Kidney (tissue), 13 donors: ENCODE measurements at regions not wholly inside any gene's neighbourhood (a gene's known extent, or its start where the extent isn't known, plus 50 kb on each side); places are given as distances from the start of the nearest gene placed in this dataset.

Experiments used
- DNase-seq, 5 donors: peaks; one replicate each; pipeline ENCODE4 v3.0.0-alpha.2; 2013 to 2020
- FAIRE-seq: peaks from 2 replicates; lab custom pipeline; 2012; peaks lifted over from hg19 to GRCh38; lab: Jason Lieb, UNC
- H3K27ac ChIP-seq, 2 donors: one replicate each; pipeline ENCODE4 v1.7.0; 2013; ENCODE audit warnings: low read depth in 2 of 2, low read length in 2 of 2, inconsistent platforms in 1 of 2
- H3K27me3 ChIP-seq: one replicate; pipeline ENCODE4 v1.7.1; 2013; ENCODE audit warnings: low read length, inconsistent platforms; ENCODE audit not compliant: control insufficient read depth, insufficient read depth
- H3K36me3 ChIP-seq, 3 donors: one replicate each; pipeline versions ENCODE4 v1.7.0 to v1.7.1; 2013; ENCODE audit warnings: low read length in 3 of 3, control low read depth in 1 of 3, inconsistent platforms in 1 of 3; ENCODE audit not compliant: insufficient read depth in 3 of 3, control insufficient read depth in 2 of 3
- H3K4me1 ChIP-seq, 3 donors: one replicate each; pipeline versions ENCODE4 v1.7.0 to v1.7.1; 2013; ENCODE audit warnings: low read length in 3 of 3, inconsistent platforms in 1 of 3, low read depth in 1 of 3; ENCODE audit not compliant: control insufficient read depth in 2 of 3, insufficient read depth in 2 of 3
- H3K4me3 ChIP-seq, 3 donors: one replicate each; pipeline versions ENCODE4 v1.7.0 to v1.8.1; 2013; ENCODE audit warnings: low read length in 3 of 3, control low read depth in 1 of 3, inconsistent platforms in 1 of 3
- H3K9ac ChIP-seq, 3 donors: one replicate each; pipeline versions ENCODE4 v1.7.0 to v1.7.1; 2013; ENCODE audit warnings: low read length in 3 of 3, control low read depth in 1 of 3, inconsistent platforms in 1 of 3
- H3K9me3 ChIP-seq, 3 donors: one replicate each; pipeline versions ENCODE4 v1.7.0 to v1.7.1; 2013; ENCODE audit warnings: low read length in 3 of 3, control low read depth in 1 of 3, inconsistent platforms in 1 of 3; ENCODE audit not compliant: control insufficient read depth in 2 of 3, insufficient read depth in 1 of 3
- intact Hi-C: fragments of 100-400 bp; cut with DNase I; formaldehyde crosslinking; loops from one replicate; pipeline ENCODE4 v1.11.1; 2022
- TF ChIP-seq, protein P1 (sequence below): IDR thresholded peaks from 3 replicates; pipeline ENCODE4 v1.5.1; 2012; ENCODE audit warnings: mild to moderate bottlenecking, moderate library complexity, borderline replicate concordance; ENCODE audit not compliant: insufficient read depth; ENCODE audit errors: extremely low read depth
- donor health status: control.
- donor health status: control.
- donor health status: control.
- donor health status: control.
- donor health status: control.
- donor health status: DM: yes; HTN: yes; CAD: no.
- donor health status: Normal renal cell carcinoma (clear cell type).

GRCh38 chr3:3701949-3702348 lies 97.3 kb upstream of the LRRN1 start:
- intact Hi-C loops: no loop called here
- FAIRE-seq (no peak), DNase-seq (no peak)
- H3K9me3 ChIP-seq: no peaks in the 10 kb centered on the region
- no peak overlapping the region for H3K4me3 ChIP-seq
- H3K36me3 ChIP-seq: no peaks in the 10 kb centered on the region
- H3K27ac ChIP-seq: no peak overlapping the region
- TF ChIP-seq, protein P1, sequence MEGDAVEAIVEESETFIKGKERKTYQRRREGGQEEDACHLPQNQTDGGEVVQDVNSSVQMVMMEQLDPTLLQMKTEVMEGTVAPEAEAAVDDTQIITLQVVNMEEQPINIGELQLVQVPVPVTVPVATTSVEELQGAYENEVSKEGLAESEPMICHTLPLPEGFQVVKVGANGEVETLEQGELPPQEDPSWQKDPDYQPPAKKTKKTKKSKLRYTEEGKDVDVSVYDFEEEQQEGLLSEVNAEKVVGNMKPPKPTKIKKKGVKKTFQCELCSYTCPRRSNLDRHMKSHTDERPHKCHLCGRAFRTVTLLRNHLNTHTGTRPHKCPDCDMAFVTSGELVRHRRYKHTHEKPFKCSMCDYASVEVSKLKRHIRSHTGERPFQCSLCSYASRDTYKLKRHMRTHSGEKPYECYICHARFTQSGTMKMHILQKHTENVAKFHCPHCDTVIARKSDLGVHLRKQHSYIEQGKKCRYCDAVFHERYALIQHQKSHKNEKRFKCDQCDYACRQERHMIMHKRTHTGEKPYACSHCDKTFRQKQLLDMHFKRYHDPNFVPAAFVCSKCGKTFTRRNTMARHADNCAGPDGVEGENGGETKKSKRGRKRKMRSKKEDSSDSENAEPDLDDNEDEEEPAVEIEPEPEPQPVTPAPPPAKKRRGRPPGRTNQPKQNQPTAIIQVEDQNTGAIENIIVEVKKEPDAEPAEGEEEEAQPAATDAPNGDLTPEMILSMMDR: no peak
- no peaks in the 10 kb centered on the region for H3K4me1 ChIP-seq
- H3K9ac ChIP-seq: no peak overlapping the region
- no peaks in the 10 kb centered on the region for H3K27me3 ChIP-seq

DNA sequence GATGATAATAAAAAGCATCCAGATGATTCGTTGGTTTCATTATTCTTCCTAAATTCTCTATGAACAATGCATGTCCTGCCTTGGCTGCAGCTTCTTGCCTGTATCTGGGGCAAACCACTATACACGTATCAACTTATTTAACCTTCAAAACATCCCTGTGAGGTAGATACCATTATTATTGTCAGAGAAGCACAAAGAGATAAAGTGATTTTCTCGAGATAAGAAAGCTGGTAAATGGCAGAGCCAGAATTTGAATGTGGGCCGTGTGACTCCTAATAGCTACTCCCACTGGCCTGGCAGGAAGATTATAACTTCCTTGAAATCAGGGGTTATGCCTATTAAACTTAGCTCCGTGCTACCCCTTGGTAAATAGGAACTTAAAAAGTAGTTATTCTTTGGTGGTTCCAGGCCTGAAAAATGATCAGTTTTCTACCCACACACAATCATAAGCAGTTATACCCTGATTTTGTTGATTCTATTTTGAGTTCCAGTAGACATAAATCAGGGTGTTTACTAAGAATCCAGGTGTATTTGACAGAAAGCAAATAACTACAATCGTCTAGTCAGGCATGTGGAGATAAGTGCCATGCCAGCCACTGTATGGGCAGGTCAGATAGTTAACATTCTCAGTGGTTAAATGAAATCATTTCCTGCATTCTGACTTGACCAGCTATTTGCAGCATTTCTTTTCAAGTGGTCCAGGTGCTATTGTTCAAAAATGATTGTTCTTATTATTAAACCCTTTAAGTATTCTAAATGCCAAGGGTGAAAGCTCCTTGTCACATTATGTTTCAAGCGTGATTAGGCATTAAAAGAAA lies 99.2 kb upstream of the LRRN1 start:
- Histone ChIP-seq H3K9ac (no peak overlapping the region), H3K9me3 (no peaks in the 10 kb centered on the region), H3K27me3 (no peaks in the 10 kb centered on the region), H3K27ac (no peak overlapping the region), H3K4me1 (no peaks in the 10 kb centered on the region), H3K36me3 (no peaks in the 10 kb centered on the region), H3K4me3 (no peak overlapping the region)
- FAIRE-seq (no peak), DNase-seq (no peak)
- TF ChIP-seq, protein P1: no peak
- intact Hi-C loops: no loop called here

DNA sequence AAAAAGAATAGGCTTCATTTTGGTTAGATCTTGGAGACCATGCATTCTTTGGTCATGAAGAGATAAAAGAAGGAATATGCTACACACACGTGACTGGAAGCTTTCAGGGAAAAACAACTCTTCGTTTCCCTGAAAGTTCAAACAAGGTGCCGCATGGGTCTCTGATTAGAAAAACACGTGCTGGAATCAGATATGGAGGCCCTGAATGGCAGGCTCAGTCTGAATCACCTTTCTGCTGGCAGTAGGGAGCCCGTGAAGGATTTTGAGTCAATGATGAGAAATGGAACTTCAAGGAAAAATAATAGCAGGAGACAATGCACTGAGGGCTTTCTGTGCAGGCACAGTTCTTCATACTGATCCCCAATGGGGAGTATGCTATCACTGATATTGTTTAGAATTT lies 99.8 kb upstream of the LRRN1 start:
- FAIRE-seq: no peak
- H3K4me3 ChIP-seq: no peak overlapping the region
- H3K4me1 ChIP-seq: no peaks in the 10 kb centered on the region
- no peak overlapping the region for H3K9ac ChIP-seq
- TF ChIP-seq, protein P1: no peak
- no peak overlapping the region for H3K27ac ChIP-seq
- no peaks in the 10 kb centered on the region for H3K36me3 ChIP-seq
- DNase-seq: no peak
- intact Hi-C loops: no loop called here
- no peaks in the 10 kb centered on the region for H3K9me3 ChIP-seq
- H3K27me3 ChIP-seq: no peaks in the 10 kb centered on the region
